A673 (cell line): ENCODE measurements at regions not wholly inside any gene's neighbourhood (a gene's known extent, or its start where the extent isn't known, plus 50 kb on each side); places are given as distances from the start of the nearest gene placed in this dataset.

ENCODE experiments used
- EZH2 ChIP-seq: fragments of 200-600 bp; sonication (generic); IDR thresholded peaks from 2 replicates; pipeline ENCODE4 v1.6.1; 2017; ENCODE audit warnings: borderline replicate concordance, low read depth, mild to moderate bottlenecking, mixed read lengths, antibody characterized with exemption, low read length; ENCODE audit not compliant: poor library complexity, severe bottlenecking
- TF ChIP-seq, protein P1 (sequence below): fragments of 300-800, 200-600 bp; sonication (generic); conservative IDR thresholded peaks from 2 replicates; pipeline ENCODE4 v1.5.1; 2017; ENCODE audit warnings: low read depth, mild to moderate bottlenecking, antibody characterized with exemption, low read length, moderate library complexity, mixed read lengths

DNA sequence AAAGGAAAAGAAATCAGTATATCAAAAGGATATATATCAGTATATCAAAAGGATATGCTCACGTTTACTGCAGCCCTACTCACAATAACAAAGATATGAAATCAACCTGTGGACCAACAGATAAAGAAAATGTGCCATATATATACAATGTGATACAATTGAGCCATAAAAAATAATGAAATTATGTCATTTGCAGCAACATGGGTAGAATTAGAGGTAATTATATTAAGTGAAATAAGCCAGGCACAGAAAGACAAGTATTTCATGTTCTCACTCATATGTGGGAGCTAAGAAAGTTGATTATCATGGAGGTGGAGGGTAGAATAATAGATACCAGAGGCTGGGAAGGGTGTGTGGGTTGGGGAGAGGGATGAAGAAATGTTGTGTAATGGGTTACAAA is 102.9 kb upstream of the MARCKS start:
- TF ChIP-seq, protein P1, sequence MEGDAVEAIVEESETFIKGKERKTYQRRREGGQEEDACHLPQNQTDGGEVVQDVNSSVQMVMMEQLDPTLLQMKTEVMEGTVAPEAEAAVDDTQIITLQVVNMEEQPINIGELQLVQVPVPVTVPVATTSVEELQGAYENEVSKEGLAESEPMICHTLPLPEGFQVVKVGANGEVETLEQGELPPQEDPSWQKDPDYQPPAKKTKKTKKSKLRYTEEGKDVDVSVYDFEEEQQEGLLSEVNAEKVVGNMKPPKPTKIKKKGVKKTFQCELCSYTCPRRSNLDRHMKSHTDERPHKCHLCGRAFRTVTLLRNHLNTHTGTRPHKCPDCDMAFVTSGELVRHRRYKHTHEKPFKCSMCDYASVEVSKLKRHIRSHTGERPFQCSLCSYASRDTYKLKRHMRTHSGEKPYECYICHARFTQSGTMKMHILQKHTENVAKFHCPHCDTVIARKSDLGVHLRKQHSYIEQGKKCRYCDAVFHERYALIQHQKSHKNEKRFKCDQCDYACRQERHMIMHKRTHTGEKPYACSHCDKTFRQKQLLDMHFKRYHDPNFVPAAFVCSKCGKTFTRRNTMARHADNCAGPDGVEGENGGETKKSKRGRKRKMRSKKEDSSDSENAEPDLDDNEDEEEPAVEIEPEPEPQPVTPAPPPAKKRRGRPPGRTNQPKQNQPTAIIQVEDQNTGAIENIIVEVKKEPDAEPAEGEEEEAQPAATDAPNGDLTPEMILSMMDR, result no peak
- no peak for TF ChIP-seq EZH2
